HG03139 (cell line): ENCODE measurements at regions not wholly inside any gene's neighbourhood (a gene's known extent, or its start where the extent isn't known, plus 50 kb on each side); places are given as distances from the start of the nearest gene placed in this dataset.
"Not testable (repeated sequence)": the region's sequence is repeated elsewhere in the genome, so short reads cannot be mapped to it uniquely, and the experiment has no call there.

ENCODE experiments used
- ATAC-seq: cut with Tn5 transposase; IDR thresholded peaks from one replicate; pipeline ENCODE4 v1.9.1; 2021; ENCODE audit not compliant: unreplicated experiment

DNA sequence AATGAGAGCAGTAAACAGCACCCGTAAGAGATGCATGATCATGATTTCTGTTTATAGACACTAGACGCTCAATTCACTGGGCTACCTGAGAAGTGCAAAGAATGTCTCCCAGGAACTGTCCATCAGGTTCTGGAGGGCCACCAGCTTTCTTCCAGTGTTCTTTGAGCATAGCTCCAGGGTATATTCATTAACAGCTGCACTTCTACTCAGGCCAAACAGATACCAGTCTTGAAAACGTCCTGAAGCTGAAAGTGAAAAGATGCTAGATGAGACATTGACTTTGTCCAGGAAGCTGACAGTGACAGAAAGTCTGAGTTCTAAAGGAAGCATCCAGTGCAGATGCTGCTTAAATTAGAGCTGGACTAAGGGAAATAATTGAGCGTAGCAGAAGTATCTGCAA, 488.7 kb upstream of the TYRP1 start:
- ATAC-seq: no peak

DNA sequence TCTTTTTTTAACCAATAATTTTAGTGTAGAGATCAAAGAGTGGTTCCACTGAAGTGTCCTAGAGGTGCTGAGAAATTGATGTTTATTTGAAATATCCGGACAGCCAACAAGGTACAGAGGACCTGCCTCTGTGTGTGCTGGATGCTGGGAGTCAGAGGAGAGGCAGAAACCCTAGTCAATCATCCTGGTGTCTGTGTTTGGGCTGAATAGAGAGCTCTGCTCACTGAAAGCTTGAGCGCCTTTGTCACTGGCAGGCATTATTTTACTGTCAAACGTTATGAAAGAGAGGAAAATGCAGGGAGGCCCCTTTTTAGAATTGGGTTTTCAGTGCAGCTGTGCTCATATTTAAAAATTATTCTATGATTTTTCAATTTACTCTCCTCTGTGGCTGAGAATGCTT, 480.3 kb upstream of the TYRP1 start:
- ATAC-seq: no peak

DNA sequence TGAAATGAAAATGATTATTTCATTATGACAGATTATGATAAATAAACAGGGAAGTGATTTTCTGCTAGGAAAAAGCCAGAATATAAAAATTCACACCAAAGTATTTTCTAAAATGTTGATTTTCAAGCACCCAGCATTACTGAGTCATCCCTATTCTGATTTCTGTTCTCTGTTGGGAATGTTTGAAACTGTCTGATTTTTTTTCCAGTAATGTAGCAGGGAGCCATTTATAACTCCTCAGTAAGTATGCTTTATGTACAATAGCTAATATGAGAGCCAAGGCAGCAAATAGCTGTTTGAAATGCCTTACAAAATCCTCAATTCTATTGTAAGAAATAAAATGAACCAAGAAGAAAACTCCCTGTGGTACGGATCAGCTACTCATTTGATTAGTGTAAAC, 471.7 kb upstream of the TYRP1 start:
- no peak for ATAC-seq

DNA sequence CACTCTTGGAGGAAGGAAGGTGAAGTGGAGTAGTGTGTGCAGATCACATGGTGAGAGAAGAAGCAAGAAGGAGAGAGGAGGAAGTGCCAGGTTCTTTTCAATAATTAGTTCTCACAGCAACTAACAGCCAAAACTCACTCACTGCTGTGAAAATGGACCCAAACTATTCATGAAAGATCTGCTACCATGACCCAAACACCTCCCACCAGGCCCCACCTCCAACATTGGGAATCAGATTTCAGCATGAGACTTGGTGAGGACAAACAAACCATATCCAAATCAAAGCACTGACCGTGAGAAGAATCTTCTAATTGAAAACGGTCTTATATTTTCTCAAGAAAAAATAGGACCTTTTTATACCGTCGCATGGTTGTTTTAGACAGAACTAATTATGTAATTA, 468.7 kb upstream of the TYRP1 start:
- ATAC-seq: no peak

DNA sequence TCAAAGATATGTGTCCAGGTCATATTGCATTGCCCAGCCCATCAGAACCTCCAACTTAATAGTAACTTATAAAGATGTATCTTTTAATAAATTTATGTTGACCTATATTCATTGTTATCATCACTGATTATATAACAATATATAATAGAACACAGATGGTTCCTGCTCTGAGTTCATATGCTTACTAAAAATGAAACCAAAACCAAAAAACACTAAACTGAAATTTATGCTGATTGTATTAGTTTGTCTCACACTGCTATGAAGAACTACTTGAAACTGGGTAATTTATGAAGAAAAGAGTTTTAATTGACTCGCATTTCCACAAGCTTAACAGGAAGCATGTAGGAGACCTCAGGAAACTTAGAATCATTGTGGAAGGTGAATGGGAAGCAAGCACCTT, 462.5 kb upstream of the TYRP1 start:
- ATAC-seq: no peak

DNA sequence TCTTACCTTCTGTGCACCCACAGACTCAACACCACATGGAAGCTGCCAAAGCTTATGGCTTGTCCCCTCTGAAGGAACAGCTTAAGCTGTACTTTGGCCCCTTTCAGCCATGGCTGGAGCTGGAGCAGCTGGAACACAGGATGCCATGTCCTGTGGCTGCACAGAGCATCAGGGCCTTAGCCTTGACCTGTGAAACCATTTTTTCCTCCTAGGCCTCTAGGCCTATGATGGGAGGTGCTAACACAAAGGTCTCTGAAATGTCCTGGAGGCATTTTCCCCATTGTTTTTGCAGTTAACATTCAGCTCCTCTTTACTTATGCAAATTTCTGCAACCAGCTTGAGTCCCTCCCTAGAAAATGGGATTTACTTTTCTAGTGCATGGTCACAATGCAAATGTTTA, 461.4 kb upstream of the TYRP1 start:
- ATAC-seq: no peak

DNA sequence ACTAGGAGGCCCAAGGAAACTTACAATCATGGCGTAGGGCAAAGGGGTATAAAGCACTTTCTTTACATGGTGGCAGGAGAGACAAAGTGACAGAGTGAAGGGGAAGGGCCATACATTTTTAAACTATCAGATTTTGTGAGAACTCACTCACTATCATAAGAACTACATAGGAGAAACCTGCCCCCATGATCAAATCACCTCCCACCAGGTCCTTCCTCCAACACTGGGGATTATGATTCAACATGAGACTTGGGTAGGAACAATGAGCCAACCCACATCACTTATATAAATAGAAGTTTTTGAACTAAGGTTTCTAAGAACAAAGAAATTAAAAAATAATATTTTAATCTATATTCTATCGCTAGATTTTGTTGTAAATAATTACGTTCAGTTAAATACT, 460.3 kb upstream of the TYRP1 start:
- ATAC-seq: no peak

DNA sequence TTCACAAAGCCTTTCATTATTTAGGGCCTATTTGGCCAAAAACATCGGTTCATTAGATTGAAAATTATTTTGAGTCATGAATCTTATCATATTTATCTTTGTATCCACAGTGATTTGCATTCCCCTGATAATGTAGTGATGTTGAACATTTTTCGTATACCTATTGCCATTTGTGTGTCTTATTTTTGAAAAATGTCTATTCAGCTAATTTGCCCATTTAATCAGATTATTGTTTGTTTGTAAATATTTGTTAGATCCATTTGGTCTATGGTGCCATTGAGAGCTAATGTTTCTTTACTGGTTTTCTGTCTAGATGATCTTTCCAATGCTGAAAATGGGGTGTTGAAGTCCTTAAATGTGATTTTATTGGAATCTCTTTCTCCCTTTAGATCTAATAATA, 439.2 kb upstream of the TYRP1 start:
- ATAC-seq: no peak

DNA sequence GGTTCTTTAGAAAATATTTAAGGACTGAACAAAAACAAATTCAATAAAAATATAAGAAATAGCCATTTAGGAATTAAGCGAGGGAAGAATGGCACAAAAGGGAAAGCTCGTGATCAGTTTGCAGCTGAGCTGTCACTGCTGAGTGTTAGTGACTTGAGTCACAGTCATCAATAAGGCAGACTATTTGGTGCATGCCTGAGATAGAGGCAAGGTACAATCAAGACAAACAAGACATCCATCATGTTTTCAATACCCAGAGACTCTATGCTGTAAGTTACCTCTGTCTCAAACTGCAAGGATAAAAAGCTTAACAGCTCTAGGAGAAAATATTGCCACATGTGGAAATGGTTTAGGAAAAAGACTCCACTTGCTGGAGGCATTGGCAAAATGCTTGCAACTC, 426.4 kb upstream of the TYRP1 start:
- no peak for ATAC-seq

DNA sequence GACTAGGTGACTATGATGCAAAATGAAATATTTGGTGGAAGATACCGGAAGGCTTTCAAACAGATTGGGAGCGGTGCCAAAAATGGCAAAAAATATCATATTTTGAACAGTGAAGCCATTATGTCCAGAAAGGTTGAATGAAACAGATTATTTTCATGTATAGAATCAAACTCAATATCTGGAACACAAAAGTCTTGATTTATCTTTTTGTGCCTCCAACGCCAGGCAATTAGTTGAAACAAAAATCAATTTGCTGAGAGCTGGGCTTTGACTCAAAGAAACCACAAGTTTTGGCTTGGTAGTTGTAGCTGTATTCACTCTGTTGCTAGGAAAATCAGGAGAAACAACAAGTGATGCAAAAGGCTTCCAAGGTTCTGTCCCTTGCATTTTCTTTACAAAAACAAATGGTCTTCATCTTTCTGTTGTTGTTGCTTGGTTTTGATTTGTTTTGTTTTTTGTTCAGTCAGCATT, 421.7 kb upstream of the TYRP1 start:
- no peak for ATAC-seq

DNA sequence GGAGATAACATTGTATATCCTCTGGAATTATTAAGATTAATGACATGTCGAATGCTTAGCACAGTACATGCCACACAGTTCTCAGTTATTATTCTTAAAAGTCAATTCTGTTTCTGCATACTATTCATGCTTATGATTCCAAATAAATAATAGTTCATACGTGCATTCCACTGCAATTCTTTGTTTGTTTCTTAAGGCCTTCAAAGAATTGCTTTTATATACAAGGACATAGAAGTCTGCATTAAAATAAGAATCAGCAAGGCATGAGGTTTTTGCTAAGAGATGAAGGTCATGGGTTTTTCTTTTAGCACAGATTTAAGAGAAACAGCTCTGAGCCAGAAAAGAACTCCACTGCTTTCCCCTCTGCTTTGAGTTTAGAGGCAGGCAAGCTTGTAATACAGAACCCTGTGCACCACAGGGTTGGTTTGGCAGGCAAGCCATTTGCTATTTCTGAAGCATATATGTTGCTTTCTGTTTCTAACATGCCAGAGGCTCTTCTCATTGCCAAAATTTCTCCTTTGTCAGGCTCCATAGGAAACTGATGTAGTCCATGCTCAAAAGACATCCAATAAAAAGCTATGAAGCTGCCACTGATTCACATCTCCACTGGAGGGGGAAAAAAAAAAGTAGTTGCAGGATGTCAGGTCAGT, 420.6 kb upstream of the TYRP1 start:
- ATAC-seq: no peak

DNA sequence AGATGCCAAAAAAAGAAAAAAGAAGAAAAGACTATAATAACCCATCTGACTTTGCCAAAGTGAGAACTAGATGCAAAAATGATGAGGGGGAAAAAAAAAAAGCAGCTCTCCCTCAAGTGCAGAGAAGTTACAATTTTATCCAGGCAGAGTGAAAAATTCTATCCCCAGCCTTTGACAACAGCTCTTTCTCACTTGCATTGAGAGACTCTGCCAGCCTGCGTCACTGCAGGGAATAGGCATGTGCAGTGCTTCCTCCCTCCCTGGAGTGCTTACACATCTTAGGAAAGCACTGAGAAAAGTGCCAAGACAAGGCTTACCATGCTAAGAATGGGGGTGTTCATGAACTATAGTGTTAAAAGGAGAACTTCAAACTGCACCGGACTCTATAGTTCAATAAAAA, 418.6 kb upstream of the TYRP1 start:
- ATAC-seq: no peak

DNA sequence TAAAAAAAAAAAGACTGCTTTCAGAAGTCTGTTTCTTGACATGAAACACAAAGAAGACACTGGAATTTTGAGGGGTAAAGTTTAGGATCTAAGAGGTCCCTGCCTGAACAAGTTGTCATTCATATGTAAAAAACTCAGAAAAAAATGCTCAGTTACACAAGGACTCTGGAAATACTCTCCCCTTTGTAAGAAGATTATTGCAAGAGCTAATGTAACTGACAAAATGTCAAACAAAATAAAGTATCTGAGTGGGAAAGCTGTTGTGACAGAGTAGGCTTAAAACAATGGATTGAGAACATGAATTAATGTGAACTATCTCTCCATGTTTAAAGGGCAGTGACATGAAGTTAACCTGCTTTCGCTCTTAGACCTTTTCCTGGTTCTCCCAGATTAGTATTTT, 416.7 kb upstream of the TYRP1 start:
- no peak for ATAC-seq

DNA sequence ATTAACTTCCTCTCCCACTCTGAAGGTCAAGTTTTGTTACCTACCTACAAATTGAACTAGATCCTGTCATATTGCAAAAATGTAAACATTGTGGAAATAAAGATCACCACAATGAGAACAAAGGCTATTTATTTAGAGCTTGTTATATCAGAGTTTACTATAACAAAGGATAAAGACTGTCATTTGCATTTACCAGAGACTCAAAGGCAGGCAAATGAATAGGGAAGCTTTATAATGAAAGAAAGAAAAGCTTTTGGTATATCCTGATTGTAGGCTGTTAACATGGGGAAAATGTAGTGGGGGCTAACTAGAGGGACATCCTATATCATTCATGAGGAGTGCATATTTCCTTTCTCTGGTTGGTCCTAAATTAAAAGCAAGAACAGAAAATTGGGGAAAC, 403.5 kb upstream of the TYRP1 start:
- ATAC-seq: no peak

DNA sequence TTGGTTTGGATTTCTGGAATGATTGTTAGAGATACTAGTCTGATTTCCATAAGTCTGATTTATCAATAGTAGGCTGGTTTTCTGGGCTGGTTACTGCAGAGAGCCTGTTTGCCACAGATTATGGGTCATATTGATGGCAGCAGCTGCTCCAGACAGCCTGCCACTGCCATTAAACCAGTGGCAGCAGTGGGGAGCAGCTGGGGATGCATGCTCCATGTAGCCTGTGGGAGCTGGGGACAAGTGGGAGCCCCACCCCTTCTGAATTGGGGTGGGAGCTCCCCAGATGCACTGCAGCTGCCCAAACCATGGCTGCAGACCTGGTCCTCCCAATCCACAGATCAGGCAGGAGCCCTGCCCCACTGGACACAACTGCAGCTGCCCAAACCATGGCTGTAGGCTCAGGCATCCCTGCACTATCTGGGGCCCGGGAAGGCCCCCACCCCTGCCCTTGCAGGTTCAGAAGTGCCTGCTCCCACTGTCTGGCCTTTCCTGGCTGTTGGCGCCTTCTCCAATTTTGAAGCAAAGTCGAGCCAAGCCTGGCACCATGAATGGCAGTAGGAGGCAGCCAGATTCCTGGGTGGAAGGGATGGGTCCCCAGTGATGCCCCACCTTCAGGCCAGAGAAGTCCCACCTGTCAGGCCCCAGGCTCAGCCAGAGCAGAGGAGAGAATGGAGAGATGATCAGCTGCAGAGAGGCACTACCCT, 402.9 kb upstream of the TYRP1 start:
- ATAC-seq: no peak

DNA sequence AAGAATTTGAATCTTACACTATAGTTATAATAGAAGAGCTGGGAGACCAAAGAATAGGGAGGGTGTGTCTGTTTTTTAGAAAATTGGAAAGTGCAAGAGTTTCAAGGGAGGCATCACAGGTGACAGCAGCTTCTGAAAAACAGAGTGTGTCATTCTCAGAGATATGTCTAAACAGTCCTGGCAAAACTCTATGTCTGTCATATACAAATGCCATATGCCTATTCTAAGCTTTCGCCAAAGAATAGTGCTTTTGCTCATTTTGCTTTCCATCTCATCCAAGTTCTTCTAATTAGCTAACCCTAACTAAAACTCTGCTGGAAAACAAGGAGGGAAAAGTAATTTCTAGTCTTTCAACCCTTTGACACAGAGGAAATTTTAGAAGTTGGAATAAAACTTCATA, 388.0 kb upstream of the TYRP1 start:
- ATAC-seq: no peak

DNA sequence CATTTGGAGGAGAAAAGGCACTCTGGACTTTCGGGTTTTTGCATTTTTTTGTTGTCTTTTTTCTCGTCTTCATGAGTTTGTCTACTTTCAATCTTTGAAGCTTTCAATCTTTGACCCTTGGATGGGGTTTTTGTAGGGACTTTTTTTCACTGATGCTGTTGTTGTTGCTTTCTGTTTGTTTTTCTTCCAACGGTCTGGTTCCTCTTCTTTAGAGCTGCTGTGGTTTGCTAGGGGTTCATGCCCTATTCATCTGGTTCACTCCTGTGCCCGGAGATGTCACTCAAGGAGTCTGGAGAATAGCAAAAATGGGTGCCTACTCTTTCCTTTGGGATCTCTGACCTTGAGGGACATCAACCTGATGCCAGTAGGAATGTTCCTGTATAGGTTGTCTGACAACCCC, 378.6 kb upstream of the TYRP1 start:
- ATAC-seq: no peak

DNA sequence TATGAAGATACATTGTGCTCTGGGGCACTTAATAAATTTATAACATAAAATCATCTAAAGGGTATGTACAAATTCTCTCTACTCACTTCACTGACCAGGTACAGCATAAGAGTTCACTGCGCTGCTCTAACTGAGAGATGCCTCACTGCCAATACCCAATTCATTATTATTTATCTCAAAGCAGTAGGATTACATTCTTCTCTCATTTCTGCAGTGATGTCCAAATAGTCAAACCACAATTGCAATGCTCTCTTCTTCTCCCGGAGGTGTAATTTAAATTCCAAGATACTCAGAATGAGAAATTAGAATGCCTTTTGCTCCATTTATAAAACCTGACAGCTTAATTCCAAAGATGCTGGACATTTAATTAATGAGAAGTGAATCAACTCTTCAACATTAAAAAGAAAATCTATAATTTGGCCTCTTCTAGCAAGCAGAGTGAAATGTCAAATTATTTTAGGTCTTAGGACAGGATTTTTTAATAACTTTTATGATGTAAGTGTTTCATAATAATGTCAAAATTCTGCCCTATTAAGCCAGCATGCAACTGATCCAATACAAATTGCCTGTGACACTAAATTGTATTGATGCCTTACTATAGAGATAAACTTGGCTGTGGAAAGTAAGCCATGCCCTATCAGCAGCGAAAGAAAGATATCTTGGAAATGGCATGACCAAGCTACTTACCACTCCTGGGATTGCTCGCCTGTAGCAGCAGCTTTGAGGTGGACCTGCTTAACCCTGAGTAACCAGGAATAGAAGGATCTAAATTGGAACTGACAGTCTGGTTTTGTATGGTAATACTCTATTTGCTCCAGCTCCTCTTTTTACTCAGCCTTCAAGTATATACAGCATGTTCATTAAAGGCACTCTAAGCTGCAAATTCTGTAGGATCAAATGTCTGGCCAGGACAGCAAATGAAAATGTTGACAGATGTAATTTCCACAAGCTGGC, 374.2 kb upstream of the TYRP1 start:
- no peak for ATAC-seq

DNA sequence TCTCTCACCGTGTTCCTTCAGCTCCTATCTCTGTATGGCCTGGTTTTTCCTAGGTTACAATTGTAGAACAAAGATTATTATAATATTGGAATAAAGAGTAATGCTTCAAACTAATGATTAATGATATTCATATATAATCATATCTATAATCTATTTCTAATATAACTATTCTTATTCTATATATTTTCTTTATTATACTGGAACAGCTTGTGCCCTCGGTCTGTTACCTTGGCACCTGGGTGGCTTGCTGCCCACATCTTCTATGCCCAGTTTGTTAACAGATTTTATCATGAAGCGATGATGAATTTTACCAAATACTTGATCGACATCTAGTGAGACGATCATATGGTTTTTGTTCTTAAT, 363.6 kb upstream of the TYRP1 start:
- ATAC-seq: no peak

DNA sequence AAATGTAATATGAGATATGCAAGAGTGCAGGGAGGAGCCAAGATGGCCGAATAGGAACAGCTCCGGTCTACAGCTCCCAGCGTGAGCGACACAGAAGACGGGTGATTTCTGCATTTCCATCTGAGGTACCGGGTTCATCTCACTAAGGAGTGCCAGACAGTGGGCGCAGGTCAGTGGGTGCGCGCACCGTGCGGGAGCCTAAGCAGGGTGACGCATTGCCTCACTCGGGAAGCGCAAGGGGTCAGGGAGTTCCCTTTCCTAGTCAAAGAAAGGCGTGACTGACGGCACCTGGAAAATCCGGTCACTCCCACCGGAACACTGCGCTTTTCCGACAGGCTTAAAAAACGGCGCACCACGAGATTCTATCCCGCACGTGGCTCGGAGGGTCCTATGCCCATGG, 359.2 kb upstream of the TYRP1 start:
- ATAC-seq: not testable (repeated sequence)

DNA sequence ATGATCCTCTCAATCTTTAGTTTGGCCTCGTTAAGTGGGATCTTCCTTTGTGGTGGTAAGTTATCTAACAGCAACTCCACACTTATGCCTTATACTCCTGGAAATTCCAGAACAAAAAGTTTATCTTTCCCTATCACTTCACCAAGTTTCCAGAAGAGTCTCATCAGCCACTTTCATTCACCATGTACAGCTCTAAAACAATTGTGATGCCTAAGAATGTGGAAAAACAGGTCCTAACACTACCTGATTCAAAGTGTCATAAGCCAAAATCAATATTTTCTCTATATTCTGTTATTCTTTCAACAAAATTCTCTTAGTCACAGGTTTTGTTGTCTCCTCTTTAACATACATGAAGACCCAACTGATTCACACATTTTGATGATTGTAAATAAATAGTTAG, 342.4 kb upstream of the TYRP1 start:
- no peak for ATAC-seq
